IMR-90 (cell line): ENCODE measurements at regions not wholly inside any gene's neighbourhood (a gene's known extent, or its start where the extent isn't known, plus 50 kb on each side); places are given as distances from the start of the nearest gene placed in this dataset.

Source experiments
- ATAC-seq: fragments of 200-7000 bp; cut with Tn5 transposase; 2 replicates; pipeline ENCODE4 v1.9.1; 2020; ENCODE audit warnings: low read depth, mild to moderate bottlenecking, moderate library complexity
- BruUV-seq: library from RNA; stranded (reverse); fragments of 400-500 nt; replicated peaks from 2 replicates; lab custom pipeline; 2021; lab: Mats Ljungman, UMichigan
- CTCF ChIA-PET: fragments of 300-600 bp; formaldehyde crosslinking; extraction: SDS; loops from one replicate; lab custom pipeline; 2021; ENCODE audit warnings: antibody characterized with exemption; lab: Yijun Ruan, JAX
- POLR2A ChIA-PET: fragments of 300-600 bp; sonication (Branson Sonifier 250); formaldehyde crosslinking; loops from one replicate; lab custom pipeline; 2022; ENCODE audit warnings: antibody characterized with exemption; ENCODE audit not compliant: unreplicated experiment; lab: Charles Lee
- DNase-seq: peaks from one replicate; pipeline ENCODE4 v3.0.0; 2013
- H2AFZ ChIP-seq: replicated peaks from 2 replicates; pipeline ENCODE3; 2013; ENCODE audit warnings: low read length, mild to moderate bottlenecking; ENCODE audit not compliant: poor library complexity
- H2AK5ac ChIP-seq: 2 replicates; pipeline ENCODE4 v1.6.1; 2013; ENCODE audit warnings: low read depth, low read length, inconsistent platforms
- H2AK9ac ChIP-seq: replicated peaks from 2 replicates; pipeline ENCODE3; 2013; ENCODE audit warnings: mild to moderate bottlenecking, low read depth, low read length, moderate library complexity; ENCODE audit not compliant: poor library complexity
- H2BK120ac ChIP-seq: 2 replicates; pipeline ENCODE4 v1.6.1; 2013; ENCODE audit warnings: low read depth, low read length, inconsistent platforms
- H2BK15ac ChIP-seq: 3 replicates; pipeline ENCODE4 v1.6.1; 2013; ENCODE audit warnings: low read depth, low read length, inconsistent platforms
- H2BK20ac ChIP-seq: 2 replicates; pipeline ENCODE4 v1.6.1; 2013; ENCODE audit warnings: low read depth, mild to moderate bottlenecking, inconsistent platforms, low read length, moderate library complexity
- H2BK5ac ChIP-seq: 2 replicates; pipeline ENCODE4 v1.6.1; 2013; ENCODE audit warnings: mild to moderate bottlenecking, low read depth, low read length, inconsistent platforms; ENCODE audit not compliant: poor library complexity, severe bottlenecking
- H3K14ac ChIP-seq: replicated peaks from 2 replicates; pipeline ENCODE4 v1.6.1; 2013; ENCODE audit warnings: low read depth, low read length, inconsistent platforms
- H3K18ac ChIP-seq: 2 replicates; pipeline ENCODE4 v1.6.1; 2013; ENCODE audit warnings: low read depth, low read length, control low read depth
- H3K23ac ChIP-seq: 2 replicates; pipeline ENCODE4 v1.6.1; 2013; ENCODE audit warnings: low read depth, low read length, inconsistent platforms
- H3K27ac ChIP-seq: 2 replicates; pipeline ENCODE4 v1.5.1; 2013; ENCODE audit warnings: mild to moderate bottlenecking, control low read depth, low read length; ENCODE audit not compliant: insufficient read depth
- H3K27me3 ChIP-seq: 2 replicates; pipeline ENCODE4 v1.6.1; 2013; ENCODE audit warnings: low read length; ENCODE audit not compliant: control insufficient read depth, insufficient read depth
- H3K36me3 ChIP-seq: 2 replicates; pipeline ENCODE4 v1.6.1; 2013; ENCODE audit warnings: low read length, mixed read lengths; ENCODE audit not compliant: control insufficient read depth, insufficient read depth
- H3K4ac ChIP-seq: 2 replicates; pipeline ENCODE4 v1.6.1; 2013; ENCODE audit warnings: low read depth, low read length, inconsistent platforms
- H3K4me1 ChIP-seq: 2 replicates; pipeline ENCODE4 v1.6.1; 2013; ENCODE audit warnings: low read length, mixed read lengths; ENCODE audit not compliant: control insufficient read depth, insufficient read depth
- H3K4me2 ChIP-seq: 2 replicates; pipeline ENCODE4 v1.6.1; 2013; ENCODE audit warnings: low read depth, mild to moderate bottlenecking, control low read depth, low read length, moderate library complexity
- H3K4me3 ChIP-seq: 2 replicates; pipeline ENCODE4 v1.5.1; 2013; ENCODE audit warnings: low read depth, mild to moderate bottlenecking, control low read depth, low read length, moderate library complexity; ENCODE audit not compliant: insufficient read depth
- H3K56ac ChIP-seq: 2 replicates; pipeline ENCODE4 v1.6.1; 2013; ENCODE audit warnings: low read length, inconsistent platforms; ENCODE audit not compliant: insufficient read depth; ENCODE audit errors: extremely low read depth
- H3K79me1 ChIP-seq, 2 experiments: 2 replicates each; pipeline ENCODE4 v1.6.1; 2013; ENCODE audit warnings: low read length in 2 of 2, inconsistent platforms in 1 of 2, low read depth in 1 of 2
- H3K9ac ChIP-seq: 2 replicates; pipeline ENCODE4 v1.6.1; 2013; ENCODE audit warnings: low read depth, low read length, control low read depth
- H3K9me1 ChIP-seq: 2 replicates; pipeline ENCODE4 v1.6.1; 2013; ENCODE audit warnings: low read length, inconsistent platforms; ENCODE audit not compliant: insufficient read depth
- H3K9me3 ChIP-seq: 2 replicates; pipeline ENCODE4 v1.6.1; 2013; ENCODE audit warnings: low read length; ENCODE audit not compliant: control insufficient read depth, insufficient read depth
- H4K20me1 ChIP-seq: 2 replicates; pipeline ENCODE4 v1.6.1; 2013; ENCODE audit warnings: low read length, inconsistent platforms; ENCODE audit not compliant: insufficient read depth
- H4K5ac ChIP-seq: 2 replicates; pipeline ENCODE4 v1.6.1; 2013; ENCODE audit warnings: mild to moderate bottlenecking, low read depth, low read length, control low read depth
- H4K8ac ChIP-seq, 2 experiments: 2 replicates each; pipeline ENCODE4 v1.6.1; 2013; ENCODE audit warnings: low read depth in 2 of 2, low read length in 2 of 2, control low read depth in 1 of 2, inconsistent platforms in 1 of 2
- H4K91ac ChIP-seq: 2 replicates; pipeline ENCODE4 v1.6.1; 2013; ENCODE audit warnings: low read depth, low read length, inconsistent platforms; ENCODE audit not compliant: insufficient read depth
- BHLHE40 ChIP-seq: fragments of 150-350 bp; IDR thresholded peaks from 2 replicates; pipeline ENCODE4 v1.6.1; 2016; ENCODE audit warnings: mild to moderate bottlenecking, low read depth, low read length
- CEBPB ChIP-seq: IDR thresholded peaks from 2 replicates; pipeline ENCODE4 v1.6.1; 2012; ENCODE audit warnings: low read depth, low read length, improper control_type of control experiment
- CHD1 ChIP-seq: IDR thresholded peaks from 2 replicates; pipeline ENCODE4 v1.6.1; 2012; ENCODE audit warnings: low read depth, low read length, improper control_type of control experiment
- FOS ChIP-seq: fragments of 150-350 bp; IDR thresholded peaks from 2 replicates; pipeline ENCODE4 v1.6.1; 2016; ENCODE audit warnings: low read depth, low read length
- MAFK ChIP-seq: IDR thresholded peaks from 2 replicates; pipeline ENCODE4 v1.6.1; 2012; ENCODE audit warnings: low read depth, low read length, improper control_type of control experiment
- MAZ ChIP-seq: IDR thresholded peaks from 2 replicates; pipeline ENCODE4 v1.6.1; 2012; ENCODE audit warnings: low read depth, mild to moderate bottlenecking, low read length, improper control_type of control experiment, moderate library complexity, borderline replicate concordance
- MXI1 ChIP-seq: IDR thresholded peaks from 2 replicates; pipeline ENCODE4 v1.6.1; 2012; ENCODE audit warnings: low read depth, mild to moderate bottlenecking, low read length, moderate library complexity, borderline replicate concordance
- NFE2L2 ChIP-seq: fragments of 150-350 bp; IDR thresholded peaks from 2 replicates; pipeline ENCODE4 v1.6.1; 2016; ENCODE audit warnings: low read depth, mild to moderate bottlenecking, low read length
- POLR2A ChIP-seq: IDR thresholded peaks from 2 replicates; pipeline ENCODE4 v1.6.1; 2012; ENCODE audit warnings: mild to moderate bottlenecking, low read depth, low read length
- RAD21 ChIP-seq: IDR thresholded peaks from 2 replicates; pipeline ENCODE4 v1.6.1; 2012; ENCODE audit warnings: low read length, improper control_type of control experiment
- RCOR1 ChIP-seq: IDR thresholded peaks from 2 replicates; pipeline ENCODE4 v1.6.1; 2012; ENCODE audit warnings: mild to moderate bottlenecking, low read length, improper control_type of control experiment; ENCODE audit not compliant: insufficient replicate concordance
- RFX5 ChIP-seq: IDR thresholded peaks from 2 replicates; pipeline ENCODE4 v1.8.0; 2012; ENCODE audit warnings: low read depth, mild to moderate bottlenecking, low read length, moderate library complexity
- SMC3 ChIP-seq: fragments of 150-350 bp; IDR thresholded peaks from 2 replicates; pipeline ENCODE4 v1.6.1; 2016; ENCODE audit warnings: low read depth, mild to moderate bottlenecking, antibody characterized with exemption, low read length, moderate library complexity
- WGBS, 2 experiments: methylation state at CpG; one replicate each; pipeline versions ENCODE4 v1.1.5 to v1.1.7; 2013; ENCODE audit warnings: missing lambda C conversion rate in 2 of 2; ENCODE audit not compliant: insufficient read length in 1 of 2; ENCODE audit errors: extremely low coverage in 2 of 2; 5-methylcytosine and 5-hydroxymethylcytosine counted together
- dilution Hi-C: fragments of 300-500 bp; cut with HindIII; formaldehyde crosslinking; loops from one replicate; pipeline ENCODE4 v1.14.3; 2018; ENCODE audit warnings: low sequenced_read_pairs; ENCODE audit not compliant: unreplicated experiment
- in situ Hi-C: fragments of 300-500 bp; cut with MboI; formaldehyde crosslinking; loops from 3 replicates; pipeline ENCODE4 v1.14.3; 2019; ENCODE audit warnings: low sequenced_read_pairs, inconsistent platforms, mixed read lengths
- intact Hi-C: fragments of 100-400 bp; cut with micrococcal nuclease; formaldehyde crosslinking; loops from 2 replicates; pipeline ENCODE4 v1.10.0; 2022
- TF ChIP-seq, protein P1 (sequence below): conservative IDR thresholded peaks from 2 replicates; pipeline ENCODE4 v1.5.1; 2012; ENCODE audit warnings: mild to moderate bottlenecking, low read depth, low read length, improper control_type of control experiment
- TF ChIP-seq, protein P2 (sequence below): fragments of 150-350 bp; IDR thresholded peaks from 2 replicates; pipeline ENCODE4 v1.6.1; 2016; ENCODE audit warnings: low read depth, mild to moderate bottlenecking, low read length, moderate library complexity, borderline replicate concordance
- TF ChIP-seq, protein P3 (sequence below): fragments of 150-350 bp; IDR thresholded peaks from 2 replicates; pipeline ENCODE4 v1.6.1; 2017; ENCODE audit warnings: mild to moderate bottlenecking, antibody characterized with exemption, low read length, low read depth

DNA sequence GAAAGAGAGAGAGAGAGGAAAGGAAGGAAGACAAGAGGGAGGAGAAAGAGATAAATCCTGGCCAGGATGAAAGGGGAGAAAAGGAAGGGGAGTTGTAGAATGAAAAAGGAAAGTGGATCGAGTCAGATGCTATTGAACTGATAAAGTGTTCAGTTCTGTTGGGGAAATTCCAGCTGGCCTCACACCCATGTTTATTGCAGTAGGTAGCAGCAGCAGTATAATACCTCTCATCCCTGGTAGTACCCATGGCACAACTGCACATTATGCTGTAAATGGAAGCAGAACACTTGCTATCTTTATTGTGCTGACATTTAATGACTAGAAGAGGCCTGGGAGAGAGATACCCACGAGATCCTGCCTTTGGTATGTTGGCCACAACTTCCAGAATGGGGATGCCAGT, 178.1 kb downstream of the EVX1 start:
- ATAC-seq = no peak
- Histone ChIP-seq H4K20me1 (no peaks in the 10 kb centered on the region), H3K27me3 (peaks cover 8% of the 10 kb centered on the region), H2AK9ac (no peak overlapping the region), H2AK5ac (no peak overlapping the region), H3K56ac (no peak overlapping the region), H3K36me3 (no peaks in the 10 kb centered on the region), H2AFZ (no peak overlapping the region), H3K4me3 (no peak overlapping the region), H3K9me1 (no peaks in the 10 kb centered on the region), H2BK5ac (no peak overlapping the region), H3K27ac (no peak overlapping the region), H2BK20ac (no peak overlapping the region), H4K5ac (no peak overlapping the region), H3K4me2 (no peak overlapping the region), H4K8ac (no peak overlapping the region), H3K9me3 (no peaks in the 10 kb centered on the region), H2BK120ac (no peak overlapping the region), H3K18ac (no peak overlapping the region), H3K4me1 (no peaks in the 10 kb centered on the region), H3K9ac (no peak overlapping the region), H4K91ac (no peak overlapping the region), H3K23ac (no peak overlapping the region), H2BK15ac (no peak overlapping the region), H3K79me1 (no peaks in the 10 kb centered on the region), H3K14ac (no peak overlapping the region), H3K4ac (no peak overlapping the region)
- ChIA-PET CTCF (no interaction called here), POLR2A (no interaction called here)
- in situ Hi-C loops (no loop called here), intact Hi-C loops (no loop called here), dilution Hi-C loops (no loop called here)
- BruUV-seq = no TSS peak
- no peak for DNase-seq
- TF ChIP-seq, protein P1, sequence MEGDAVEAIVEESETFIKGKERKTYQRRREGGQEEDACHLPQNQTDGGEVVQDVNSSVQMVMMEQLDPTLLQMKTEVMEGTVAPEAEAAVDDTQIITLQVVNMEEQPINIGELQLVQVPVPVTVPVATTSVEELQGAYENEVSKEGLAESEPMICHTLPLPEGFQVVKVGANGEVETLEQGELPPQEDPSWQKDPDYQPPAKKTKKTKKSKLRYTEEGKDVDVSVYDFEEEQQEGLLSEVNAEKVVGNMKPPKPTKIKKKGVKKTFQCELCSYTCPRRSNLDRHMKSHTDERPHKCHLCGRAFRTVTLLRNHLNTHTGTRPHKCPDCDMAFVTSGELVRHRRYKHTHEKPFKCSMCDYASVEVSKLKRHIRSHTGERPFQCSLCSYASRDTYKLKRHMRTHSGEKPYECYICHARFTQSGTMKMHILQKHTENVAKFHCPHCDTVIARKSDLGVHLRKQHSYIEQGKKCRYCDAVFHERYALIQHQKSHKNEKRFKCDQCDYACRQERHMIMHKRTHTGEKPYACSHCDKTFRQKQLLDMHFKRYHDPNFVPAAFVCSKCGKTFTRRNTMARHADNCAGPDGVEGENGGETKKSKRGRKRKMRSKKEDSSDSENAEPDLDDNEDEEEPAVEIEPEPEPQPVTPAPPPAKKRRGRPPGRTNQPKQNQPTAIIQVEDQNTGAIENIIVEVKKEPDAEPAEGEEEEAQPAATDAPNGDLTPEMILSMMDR = no peak
- TF ChIP-seq MAFK (no peak), CEBPB (no peak), RAD21 (no peak), MAZ (no peak), MXI1 (no peak), FOS (no peak), CHD1 (no peak), RFX5 (no peak), POLR2A (no peak), RCOR1 (no peak), NFE2L2 (no peak), BHLHE40 (no peak), SMC3 (no peak)
- TF ChIP-seq, protein P2, sequence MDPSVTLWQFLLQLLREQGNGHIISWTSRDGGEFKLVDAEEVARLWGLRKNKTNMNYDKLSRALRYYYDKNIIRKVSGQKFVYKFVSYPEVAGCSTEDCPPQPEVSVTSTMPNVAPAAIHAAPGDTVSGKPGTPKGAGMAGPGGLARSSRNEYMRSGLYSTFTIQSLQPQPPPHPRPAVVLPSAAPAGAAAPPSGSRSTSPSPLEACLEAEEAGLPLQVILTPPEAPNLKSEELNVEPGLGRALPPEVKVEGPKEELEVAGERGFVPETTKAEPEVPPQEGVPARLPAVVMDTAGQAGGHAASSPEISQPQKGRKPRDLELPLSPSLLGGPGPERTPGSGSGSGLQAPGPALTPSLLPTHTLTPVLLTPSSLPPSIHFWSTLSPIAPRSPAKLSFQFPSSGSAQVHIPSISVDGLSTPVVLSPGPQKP = no peak
- TF ChIP-seq, protein P3, sequence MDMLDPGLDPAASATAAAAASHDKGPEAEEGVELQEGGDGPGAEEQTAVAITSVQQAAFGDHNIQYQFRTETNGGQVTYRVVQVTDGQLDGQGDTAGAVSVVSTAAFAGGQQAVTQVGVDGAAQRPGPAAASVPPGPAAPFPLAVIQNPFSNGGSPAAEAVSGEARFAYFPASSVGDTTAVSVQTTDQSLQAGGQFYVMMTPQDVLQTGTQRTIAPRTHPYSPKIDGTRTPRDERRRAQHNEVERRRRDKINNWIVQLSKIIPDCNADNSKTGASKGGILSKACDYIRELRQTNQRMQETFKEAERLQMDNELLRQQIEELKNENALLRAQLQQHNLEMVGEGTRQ = no peak
- no CpG with 5 or more reads among the region's 2 CpGs for WGBS, 2 experiments
